ENCODE measurements at regions not wholly inside any gene's neighbourhood (a gene's known extent, or its start where the extent isn't known, plus 50 kb on each side); places are given as distances from the start of the nearest gene placed in this dataset.

- no peak for DNase-seq (ENCODE audit: extremely low spot score)
- CTCF ChIA-PET, result no interaction called here
- TF ChIP-seq ELF4 (IDR thresholded peaks at IDR 0.05) (no peak), FOXM1 (IDR thresholded peaks at IDR 0.05; ENCODE audit: borderline replicate concordance) (no peak), ARNT (IDR thresholded peaks at IDR 0.05) (no peak), FOXK2 (IDR thresholded peaks at IDR 0.05) (no peak), ZNF384 (IDR thresholded peaks at IDR 0.05) (no peak)
- TF ChIP-seq, protein P1, sequence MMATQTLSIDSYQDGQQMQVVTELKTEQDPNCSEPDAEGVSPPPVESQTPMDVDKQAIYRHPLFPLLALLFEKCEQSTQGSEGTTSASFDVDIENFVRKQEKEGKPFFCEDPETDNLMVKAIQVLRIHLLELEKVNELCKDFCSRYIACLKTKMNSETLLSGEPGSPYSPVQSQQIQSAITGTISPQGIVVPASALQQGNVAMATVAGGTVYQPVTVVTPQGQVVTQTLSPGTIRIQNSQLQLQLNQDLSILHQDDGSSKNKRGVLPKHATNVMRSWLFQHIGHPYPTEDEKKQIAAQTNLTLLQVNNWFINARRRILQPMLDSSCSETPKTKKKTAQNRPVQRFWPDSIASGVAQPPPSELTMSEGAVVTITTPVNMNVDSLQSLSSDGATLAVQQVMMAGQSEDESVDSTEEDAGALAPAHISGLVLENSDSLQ (IDR thresholded peaks at IDR 0.05), result no peak
- POLR2A ChIA-PET, result no interaction called here
Measured at GRCh38 chr2:120825370-120826259, 89.9 kb downstream of the GLI2 start.

- no peak for DNase-seq (ENCODE audit: extremely low spot score)
- POLR2A ChIA-PET, result no interaction called here
- TF ChIP-seq SUZ12 (IDR thresholded peaks at IDR 0.05), result no peak
- no peak for TF ChIP-seq TARDBP (IDR thresholded peaks at IDR 0.05)
- no peak for TF ChIP-seq BHLHE40 (IDR thresholded peaks at IDR 0.05; ENCODE audit: borderline replicate concordance)
- TF ChIP-seq FOXK2 (IDR thresholded peaks at IDR 0.05), result no peak
- no peak for TF ChIP-seq ELF4 (IDR thresholded peaks at IDR 0.05)
- TF ChIP-seq ZNF384 (IDR thresholded peaks at IDR 0.05), result no peak
- TF ChIP-seq FOXM1 (IDR thresholded peaks at IDR 0.05; ENCODE audit: borderline replicate concordance), result no peak
- no peak for TF ChIP-seq HDGF (IDR thresholded peaks at IDR 0.05; ENCODE audit: borderline replicate concordance)
- no peak for TF ChIP-seq L3MBTL2 (conservative IDR thresholded peaks at IDR 0.05)
- no peak for TF ChIP-seq NFRKB (IDR thresholded peaks at IDR 0.05)
- no peak for TF ChIP-seq FOXA1 (IDR thresholded peaks at IDR 0.05)
- no peak for TF ChIP-seq SP1 (IDR thresholded peaks at IDR 0.05)
- TF ChIP-seq ARNT (IDR thresholded peaks at IDR 0.05), result no peak
- CTCF ChIA-PET, result no interaction called here
Measured at GRCh38 chr2:120826260-120826648, 90.6 kb downstream of the GLI2 start.

- CTCF ChIA-PET, result no interaction called here
- POLR2A ChIA-PET, result no interaction called here
- TF ChIP-seq BHLHE40 (IDR thresholded peaks at IDR 0.05; ENCODE audit: borderline replicate concordance), result no peak
- no peak for DNase-seq (ENCODE audit: extremely low spot score)
Measured at GRCh38 chr2:120826716-120827410, 91.2 kb downstream of the GLI2 start.

- CTCF ChIA-PET, result no interaction called here
Measured at GRCh38 chr2:120828066-120828465, 92.4 kb downstream of the GLI2 start.

GRCh38 chr2:120828829-120829632, 93.4 kb downstream of the GLI2 start:
- DNase-seq (ENCODE audit: extremely low spot score), result no peak
- ChIA-PET CTCF (interaction anchor here (0.5 to 1.1 kb wide), 2 partner anchors 94 to 1325 kb away, joined by 3 read pairs; no protein-coding TSS in a partner anchor), POLR2A (no interaction called here)
- TF ChIP-seq, protein P1 (IDR thresholded peaks at IDR 0.05), result peak; percentile 75
- TF ChIP-seq CTBP1 (IDR thresholded peaks at IDR 0.05; ENCODE audit: borderline replicate concordance), result no peak

More at GRCh38 chr2:120828066-120828465, 92.4 kb downstream of the GLI2 start:
- POLR2A ChIA-PET, result no interaction called here
- DNase-seq (ENCODE audit: extremely low spot score), result no peak
- no peak for TF ChIP-seq CTBP1 (IDR thresholded peaks at IDR 0.05; ENCODE audit: borderline replicate concordance)
- TF ChIP-seq L3MBTL2 (conservative IDR thresholded peaks at IDR 0.05), result no peak
- TF ChIP-seq ARNT (IDR thresholded peaks at IDR 0.05), result no peak
- no peak for TF ChIP-seq NFRKB (IDR thresholded peaks at IDR 0.05)
- no peak for TF ChIP-seq TARDBP (IDR thresholded peaks at IDR 0.05)

DNA sequence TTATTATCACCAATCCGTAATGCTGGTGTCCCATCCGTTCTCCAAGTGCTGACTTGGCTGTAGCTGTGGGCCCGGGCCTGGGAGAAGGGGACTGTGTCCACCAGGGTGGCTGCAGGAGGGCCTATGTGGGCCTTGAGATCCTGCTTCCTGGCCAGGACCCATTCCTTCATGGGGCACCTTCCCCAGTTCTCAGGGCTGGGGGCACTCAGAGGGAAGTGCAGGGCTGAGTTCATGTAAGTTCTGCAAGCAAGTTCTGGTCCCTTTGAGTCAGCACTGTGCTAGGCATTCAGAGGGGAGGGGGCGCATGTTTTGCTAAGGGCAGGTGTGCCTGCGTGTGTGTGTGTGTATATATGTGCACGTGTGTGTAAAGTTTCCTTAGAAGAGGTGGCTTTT, 94.0 kb downstream of the GLI2 start:
- CTCF ChIA-PET, result no interaction called here
- POLR2A ChIA-PET, result no interaction called here
- no peak for DNase-seq (ENCODE audit: extremely low spot score)
- TF ChIP-seq L3MBTL2 (conservative IDR thresholded peaks at IDR 0.05), result no peak
- TF ChIP-seq ELF4 (IDR thresholded peaks at IDR 0.05), result no peak
- TF ChIP-seq, protein P1 (IDR thresholded peaks at IDR 0.05), result no peak
- TF ChIP-seq ARNT (IDR thresholded peaks at IDR 0.05), result no peak
- no peak for TF ChIP-seq SP1 (IDR thresholded peaks at IDR 0.05)
- TF ChIP-seq SUZ12 (IDR thresholded peaks at IDR 0.05), result no peak
- TF ChIP-seq FOXM1 (IDR thresholded peaks at IDR 0.05; ENCODE audit: borderline replicate concordance), result no peak
- no peak for TF ChIP-seq FOXA1 (IDR thresholded peaks at IDR 0.05)
- no peak for TF ChIP-seq ZNF384 (IDR thresholded peaks at IDR 0.05)
- no peak for TF ChIP-seq BHLHE40 (IDR thresholded peaks at IDR 0.05; ENCODE audit: borderline replicate concordance)
- TF ChIP-seq HDGF (IDR thresholded peaks at IDR 0.05; ENCODE audit: borderline replicate concordance), result no peak
- no peak for TF ChIP-seq NFRKB (IDR thresholded peaks at IDR 0.05)
- no peak for TF ChIP-seq CTBP1 (IDR thresholded peaks at IDR 0.05; ENCODE audit: borderline replicate concordance)
- no peak for TF ChIP-seq LEF1 (IDR thresholded peaks at IDR 0.05; ENCODE audit: borderline replicate concordance)
- no peak for TF ChIP-seq FOXK2 (IDR thresholded peaks at IDR 0.05)
